ENCODE measurements at regions not wholly inside any gene's neighbourhood (a gene's known extent, or its start where the extent isn't known, plus 50 kb on each side); places are given as distances from the start of the nearest gene placed in this dataset.

DNA sequence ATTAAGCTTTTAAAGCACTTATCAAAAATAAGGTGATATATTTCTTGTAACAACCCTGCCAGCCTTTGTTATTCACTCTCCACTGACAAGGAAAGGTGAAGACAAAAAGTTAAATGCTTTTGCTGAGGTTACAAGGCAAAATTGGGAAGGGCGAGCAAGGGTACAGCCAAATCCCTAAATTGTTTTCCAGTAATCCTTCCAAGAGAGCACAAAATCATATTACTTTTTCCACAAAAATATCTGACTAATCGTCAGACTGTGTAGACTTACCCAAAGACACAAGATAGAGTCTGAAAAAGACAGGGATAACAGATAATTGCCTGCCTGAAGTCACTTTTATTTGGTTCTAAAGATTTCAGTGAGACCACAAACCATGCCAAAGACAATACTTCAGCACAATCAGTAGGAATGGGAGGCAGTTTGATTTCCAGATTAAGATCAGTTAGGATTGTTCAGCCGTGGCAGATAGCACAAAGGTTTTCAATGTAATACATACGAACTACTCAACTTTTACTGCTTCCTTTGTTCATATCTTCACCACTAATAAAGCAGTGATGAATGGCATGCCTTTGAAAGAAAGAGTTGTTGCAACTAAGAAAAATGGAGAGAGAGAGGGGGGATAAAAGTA, 383.8 kb upstream of the TUSC1 start:
- peak; percentile 48 for ATAC-seq
- no peak for TF ChIP-seq ARNTL (CRISPR knock-in tag; IDR thresholded peaks at IDR 0.05; ENCODE audit: borderline replicate concordance, low read depth)
- TF ChIP-seq, protein P1, sequence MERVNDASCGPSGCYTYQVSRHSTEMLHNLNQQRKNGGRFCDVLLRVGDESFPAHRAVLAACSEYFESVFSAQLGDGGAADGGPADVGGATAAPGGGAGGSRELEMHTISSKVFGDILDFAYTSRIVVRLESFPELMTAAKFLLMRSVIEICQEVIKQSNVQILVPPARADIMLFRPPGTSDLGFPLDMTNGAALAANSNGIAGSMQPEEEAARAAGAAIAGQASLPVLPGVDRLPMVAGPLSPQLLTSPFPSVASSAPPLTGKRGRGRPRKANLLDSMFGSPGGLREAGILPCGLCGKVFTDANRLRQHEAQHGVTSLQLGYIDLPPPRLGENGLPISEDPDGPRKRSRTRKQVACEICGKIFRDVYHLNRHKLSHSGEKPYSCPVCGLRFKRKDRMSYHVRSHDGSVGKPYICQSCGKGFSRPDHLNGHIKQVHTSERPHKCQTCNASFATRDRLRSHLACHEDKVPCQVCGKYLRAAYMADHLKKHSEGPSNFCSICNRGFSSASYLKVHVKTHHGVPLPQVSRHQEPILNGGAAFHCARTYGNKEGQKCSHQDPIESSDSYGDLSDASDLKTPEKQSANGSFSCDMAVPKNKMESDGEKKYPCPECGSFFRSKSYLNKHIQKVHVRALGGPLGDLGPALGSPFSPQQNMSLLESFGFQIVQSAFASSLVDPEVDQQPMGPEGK (CRISPR knock-in tag; IDR thresholded peaks at IDR 0.05; ENCODE audit: borderline replicate concordance), result no peak
- no peak for TF ChIP-seq OSR1 (CRISPR knock-in tag; IDR thresholded peaks at IDR 0.05)
- no peak for TF ChIP-seq ZNF70 (CRISPR knock-in tag; IDR thresholded peaks at IDR 0.05)
- no peak for TF ChIP-seq ZNF8 (CRISPR knock-in tag; IDR thresholded peaks at IDR 0.05)
- TF ChIP-seq TOX (CRISPR knock-in tag; IDR thresholded peaks at IDR 0.05; ENCODE audit: borderline replicate concordance), result no peak
- TF ChIP-seq PPARA (CRISPR knock-in tag; IDR thresholded peaks at IDR 0.05; ENCODE audit: borderline replicate concordance), result no peak
- TF ChIP-seq ZC3H10 (CRISPR knock-in tag; IDR thresholded peaks at IDR 0.05), result no peak
- TF ChIP-seq, protein P2, sequence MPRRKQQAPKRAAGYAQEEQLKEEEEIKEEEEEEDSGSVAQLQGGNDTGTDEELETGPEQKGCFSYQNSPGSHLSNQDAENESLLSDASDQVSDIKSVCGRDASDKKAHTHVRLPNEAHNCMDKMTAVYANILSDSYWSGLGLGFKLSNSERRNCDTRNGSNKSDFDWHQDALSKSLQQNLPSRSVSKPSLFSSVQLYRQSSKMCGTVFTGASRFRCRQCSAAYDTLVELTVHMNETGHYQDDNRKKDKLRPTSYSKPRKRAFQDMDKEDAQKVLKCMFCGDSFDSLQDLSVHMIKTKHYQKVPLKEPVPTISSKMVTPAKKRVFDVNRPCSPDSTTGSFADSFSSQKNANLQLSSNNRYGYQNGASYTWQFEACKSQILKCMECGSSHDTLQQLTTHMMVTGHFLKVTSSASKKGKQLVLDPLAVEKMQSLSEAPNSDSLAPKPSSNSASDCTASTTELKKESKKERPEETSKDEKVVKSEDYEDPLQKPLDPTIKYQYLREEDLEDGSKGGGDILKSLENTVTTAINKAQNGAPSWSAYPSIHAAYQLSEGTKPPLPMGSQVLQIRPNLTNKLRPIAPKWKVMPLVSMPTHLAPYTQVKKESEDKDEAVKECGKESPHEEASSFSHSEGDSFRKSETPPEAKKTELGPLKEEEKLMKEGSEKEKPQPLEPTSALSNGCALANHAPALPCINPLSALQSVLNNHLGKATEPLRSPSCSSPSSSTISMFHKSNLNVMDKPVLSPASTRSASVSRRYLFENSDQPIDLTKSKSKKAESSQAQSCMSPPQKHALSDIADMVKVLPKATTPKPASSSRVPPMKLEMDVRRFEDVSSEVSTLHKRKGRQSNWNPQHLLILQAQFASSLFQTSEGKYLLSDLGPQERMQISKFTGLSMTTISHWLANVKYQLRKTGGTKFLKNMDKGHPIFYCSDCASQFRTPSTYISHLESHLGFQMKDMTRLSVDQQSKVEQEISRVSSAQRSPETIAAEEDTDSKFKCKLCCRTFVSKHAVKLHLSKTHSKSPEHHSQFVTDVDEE (CRISPR knock-in tag; IDR thresholded peaks at IDR 0.05), result no peak
- TF ChIP-seq BACH2 (CRISPR knock-in tag; IDR thresholded peaks at IDR 0.05; ENCODE audit: borderline replicate concordance), result no peak
- TF ChIP-seq TCF4 (CRISPR knock-in tag; IDR thresholded peaks at IDR 0.05; ENCODE audit: borderline replicate concordance), result no peak

GRCh38 chr9:26058111-26058895, 380.1 kb upstream of the TUSC1 start:
- no peak for ATAC-seq
- TF ChIP-seq ARNTL (CRISPR knock-in tag; IDR thresholded peaks at IDR 0.05; ENCODE audit: borderline replicate concordance, low read depth) (no peak), TCF4 (CRISPR knock-in tag; IDR thresholded peaks at IDR 0.05; ENCODE audit: borderline replicate concordance) (no peak), ZFP3 (CRISPR knock-in tag; IDR thresholded peaks at IDR 0.05) (no peak), GLIS3 (CRISPR knock-in tag; IDR thresholded peaks at IDR 0.05) (no peak)

DNA sequence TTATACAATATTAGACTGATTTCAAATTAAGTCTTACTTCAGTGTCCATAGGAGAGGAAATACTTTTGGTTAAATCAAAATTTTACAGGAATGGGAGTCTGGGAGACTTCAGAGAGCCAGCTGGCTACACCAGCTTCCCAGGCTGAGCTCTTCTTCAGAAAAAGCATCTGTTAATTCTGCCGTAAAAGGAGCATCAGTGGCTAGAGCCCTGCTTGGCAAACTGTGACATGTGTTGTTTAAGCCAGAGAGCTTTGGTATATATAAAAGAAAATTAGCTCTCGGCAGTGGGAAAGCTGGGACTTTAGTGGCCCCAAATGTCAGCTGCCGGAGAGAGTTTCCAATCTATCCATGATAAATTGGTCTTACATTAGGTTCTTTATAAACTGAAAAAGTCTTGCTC, 378.8 kb upstream of the TUSC1 start:
- no peak for TF ChIP-seq ZNF8 (CRISPR knock-in tag; IDR thresholded peaks at IDR 0.05)
- no peak for TF ChIP-seq ISL1 (CRISPR knock-in tag; IDR thresholded peaks at IDR 0.05)
- TF ChIP-seq GLIS3 (CRISPR knock-in tag; IDR thresholded peaks at IDR 0.05), result no peak
- TF ChIP-seq CSRNP3 (CRISPR knock-in tag; IDR thresholded peaks at IDR 0.05), result no peak
- TF ChIP-seq CSDC2 (CRISPR knock-in tag; IDR thresholded peaks at IDR 0.05), result no peak
- TF ChIP-seq, protein P3, sequence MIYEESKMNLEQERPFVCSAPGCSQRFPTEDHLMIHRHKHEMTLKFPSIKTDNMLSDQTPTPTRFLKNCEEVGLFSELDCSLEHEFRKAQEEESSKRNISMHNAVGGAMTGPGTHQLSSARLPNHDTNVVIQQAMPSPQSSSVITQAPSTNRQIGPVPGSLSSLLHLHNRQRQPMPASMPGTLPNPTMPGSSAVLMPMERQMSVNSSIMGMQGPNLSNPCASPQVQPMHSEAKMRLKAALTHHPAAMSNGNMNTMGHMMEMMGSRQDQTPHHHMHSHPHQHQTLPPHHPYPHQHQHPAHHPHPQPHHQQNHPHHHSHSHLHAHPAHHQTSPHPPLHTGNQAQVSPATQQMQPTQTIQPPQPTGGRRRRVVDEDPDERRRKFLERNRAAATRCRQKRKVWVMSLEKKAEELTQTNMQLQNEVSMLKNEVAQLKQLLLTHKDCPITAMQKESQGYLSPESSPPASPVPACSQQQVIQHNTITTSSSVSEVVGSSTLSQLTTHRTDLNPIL (CRISPR knock-in tag; IDR thresholded peaks at IDR 0.05; ENCODE audit: low read depth), result no peak
- TF ChIP-seq RARB (CRISPR knock-in tag; IDR thresholded peaks at IDR 0.05), result no peak
- TF ChIP-seq ESRRG (CRISPR knock-in tag; IDR thresholded peaks at IDR 0.05), result no peak
- no peak for TF ChIP-seq ZNF70 (CRISPR knock-in tag; IDR thresholded peaks at IDR 0.05)
- no peak for ATAC-seq

Data from SK-N-SH treated with all-trans-retinoic acid at 6 μM for 48 hours (cell line).